ENCODE measurements at regions not wholly inside any gene's neighbourhood (a gene's known extent, or its start where the extent isn't known, plus 50 kb on each side); places are given as distances from the start of the nearest gene placed in this dataset.

DNA sequence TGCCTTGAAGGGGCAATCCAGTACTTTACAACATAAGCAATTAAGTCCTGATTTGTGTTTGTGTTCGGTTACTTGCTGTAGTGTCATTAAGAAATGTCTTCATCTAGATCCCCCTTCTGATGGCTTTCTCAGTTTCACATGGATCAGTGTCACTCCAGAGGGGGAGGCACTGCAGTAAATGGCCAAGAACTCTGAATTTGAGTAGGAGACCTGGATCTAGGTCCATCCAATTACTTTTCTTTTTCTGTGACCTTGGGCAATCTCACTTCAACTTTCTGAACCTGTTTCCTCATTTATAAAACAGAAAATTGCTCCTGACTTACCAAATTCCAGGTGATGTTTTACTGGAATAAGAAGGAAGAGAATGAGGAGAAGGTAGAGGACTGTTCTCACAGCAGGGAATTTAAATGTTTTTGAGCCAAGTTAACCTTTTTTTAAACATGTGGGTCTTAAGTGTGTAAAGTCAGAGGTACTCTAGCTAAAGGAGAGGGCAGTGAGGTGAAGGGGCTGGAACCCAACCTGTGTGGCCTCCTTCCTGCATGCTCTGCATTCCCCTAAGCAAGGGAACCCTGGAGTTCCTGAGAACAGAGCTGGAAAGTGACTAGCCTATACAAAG, 285.5 kb downstream of the HACE1 start:
- ATAC-seq (no peak), DNase-seq (no peak)

DNA sequence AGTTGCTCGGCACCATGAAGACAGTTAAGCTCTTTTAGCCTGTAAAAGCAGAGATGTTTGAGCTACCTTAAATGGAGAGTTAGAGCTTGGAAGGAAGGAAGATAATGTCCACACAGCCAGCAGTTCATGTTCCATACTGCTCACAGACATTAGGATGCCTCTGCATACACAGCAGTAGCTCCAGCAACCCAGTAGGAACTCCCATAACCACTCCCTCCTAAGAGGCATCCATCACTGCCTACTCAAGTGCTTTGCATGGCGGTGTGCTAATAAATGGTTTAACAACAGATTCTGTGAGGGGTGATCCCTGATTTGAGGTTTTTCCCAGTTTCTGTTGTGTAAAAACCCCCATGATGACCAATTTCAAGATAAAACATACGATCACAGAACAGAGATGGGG, 286.4 kb downstream of the HACE1 start:
- DNase-seq = no peak
- ATAC-seq = no peak

DNA sequence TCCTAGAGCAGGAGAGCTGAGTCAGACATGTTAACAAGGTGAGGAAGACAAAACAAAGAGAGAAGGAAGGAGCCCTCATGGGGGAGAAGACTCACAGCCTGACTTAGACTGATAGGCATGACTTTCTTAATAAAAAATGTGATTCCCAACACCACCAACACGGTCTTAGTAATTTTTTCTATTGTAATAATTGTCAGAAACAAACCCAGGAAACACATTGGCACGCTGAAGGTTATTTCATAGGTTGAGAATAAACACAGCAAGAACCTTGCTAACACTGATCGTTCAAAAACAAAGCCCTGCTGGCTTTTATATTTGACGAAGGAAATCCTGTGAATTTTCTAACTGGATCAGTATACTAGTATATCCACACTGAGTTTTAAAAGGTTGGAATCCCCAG, 286.8 kb downstream of the HACE1 start:
- DNase-seq = no peak

DNA sequence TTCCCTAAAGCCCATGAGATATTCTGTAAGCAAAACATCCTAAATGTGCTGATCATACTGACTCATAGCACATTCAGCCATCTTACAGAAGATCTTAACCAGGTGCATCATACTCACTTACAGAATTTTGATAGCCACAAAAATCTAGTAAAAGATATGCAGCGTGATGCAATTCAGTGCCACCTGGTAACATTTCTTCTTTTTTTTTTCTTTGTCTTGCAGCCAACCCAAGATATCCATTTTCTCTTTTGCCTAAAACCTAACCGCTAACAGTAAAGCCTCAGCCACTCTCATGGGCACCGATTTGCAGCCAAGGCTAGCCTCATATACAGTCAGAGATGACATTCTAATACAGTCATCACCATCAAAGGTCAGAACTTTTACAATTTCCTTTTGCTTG, 293.3 kb downstream of the HACE1 start:
- no peak for ATAC-seq
- DNase-seq = no peak

More for the DNA sequence above, 286.8 kb downstream of the HACE1 start:
- no peak for ATAC-seq

DNA sequence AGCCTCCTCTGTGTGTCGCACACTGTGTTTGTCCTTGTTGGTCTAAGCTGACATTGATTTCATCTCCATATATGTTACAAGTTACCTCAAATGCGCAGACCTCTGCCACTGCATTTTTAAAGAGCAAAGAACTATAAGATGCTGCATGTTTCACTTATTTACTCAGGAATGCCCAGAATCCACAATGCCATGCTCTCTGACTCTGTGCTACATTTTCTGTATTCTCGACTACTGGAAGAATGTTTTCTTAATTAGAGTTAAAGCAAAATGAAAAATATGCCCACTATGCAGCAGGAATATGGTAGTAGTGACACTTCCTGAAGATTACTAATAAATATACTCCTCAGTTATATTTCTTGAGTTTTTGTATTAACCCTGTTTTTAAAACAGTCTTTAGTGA, 296.4 kb downstream of the HACE1 start:
- DNase-seq (no peak), ATAC-seq (no peak)

DNA sequence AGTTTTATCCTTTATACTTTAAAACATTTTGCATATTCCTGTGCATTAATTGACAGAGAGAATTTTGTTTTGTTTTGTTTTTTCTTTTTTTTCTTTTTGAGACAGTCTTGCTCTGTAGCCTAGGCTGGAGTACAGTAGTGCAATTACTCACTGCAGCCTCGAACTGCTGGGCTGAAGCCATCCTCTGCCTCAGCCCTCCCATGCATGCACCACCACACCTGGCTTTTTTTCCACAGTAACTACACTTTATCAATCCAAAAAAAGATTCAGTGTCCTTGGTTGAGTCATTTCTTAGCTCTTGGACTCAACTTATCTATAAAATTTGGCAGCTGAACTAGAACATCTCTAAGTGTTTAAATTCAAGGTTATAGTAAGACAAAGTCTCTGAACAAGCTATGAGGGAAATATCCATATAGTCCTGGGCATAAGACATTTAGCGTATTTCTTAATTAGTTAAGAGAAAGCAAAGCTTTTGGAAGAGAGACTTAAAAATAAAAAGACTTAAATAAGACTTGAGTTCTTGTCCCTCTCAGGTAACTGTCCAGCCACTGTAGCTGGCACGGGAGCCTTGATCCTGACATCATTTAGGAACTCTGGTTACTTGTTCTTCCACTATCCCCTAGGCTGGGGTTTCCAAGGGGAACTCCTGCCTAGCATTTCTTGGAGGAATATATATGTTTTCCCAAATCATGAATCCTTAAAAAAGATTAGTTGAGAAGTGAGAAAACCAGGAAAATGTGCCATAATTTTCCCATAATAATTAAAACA, 300.1 kb downstream of the HACE1 start:
- DNase-seq (no peak), ATAC-seq (no peak)

DNA sequence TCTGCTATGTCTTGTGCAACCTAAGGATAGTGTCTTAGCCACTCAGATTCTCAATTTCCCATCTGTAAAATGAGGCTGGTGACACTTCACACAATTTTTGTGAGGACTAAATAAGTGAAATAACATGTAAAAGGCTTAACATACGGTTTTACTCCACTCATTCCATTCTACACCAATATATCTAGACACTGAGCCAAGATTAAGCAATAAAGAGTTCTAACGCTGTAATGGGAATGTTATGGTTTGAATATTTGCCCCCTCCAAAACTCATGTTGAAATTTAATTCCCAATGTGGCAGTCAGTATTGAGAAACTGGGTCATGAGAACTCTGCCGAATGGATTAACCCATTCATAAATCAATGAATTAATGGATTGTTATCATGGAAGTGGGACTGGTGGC, 301.0 kb downstream of the HACE1 start:
- ATAC-seq (no peak), DNase-seq (no peak)

DNA sequence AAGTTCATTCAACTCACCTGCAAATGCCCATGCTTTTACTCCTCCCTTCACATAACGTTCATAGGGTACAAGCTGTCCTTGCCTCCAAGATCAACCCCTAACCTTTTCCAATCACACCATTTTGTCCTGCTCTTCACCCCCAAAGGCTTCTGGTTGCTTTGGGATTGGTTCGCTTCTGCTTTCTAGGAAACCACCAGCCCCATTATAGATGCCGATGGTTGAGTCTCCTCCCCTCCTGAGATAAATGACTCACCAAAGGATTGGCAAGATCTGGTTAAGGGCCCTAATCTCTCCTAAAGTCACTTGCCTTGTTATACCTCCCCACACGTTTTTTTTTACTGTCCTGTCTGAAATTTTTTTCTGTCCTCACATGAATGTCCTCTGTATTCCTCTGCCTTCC, 311.4 kb downstream of the HACE1 start:
- no peak for ATAC-seq
- no peak for DNase-seq

DNA sequence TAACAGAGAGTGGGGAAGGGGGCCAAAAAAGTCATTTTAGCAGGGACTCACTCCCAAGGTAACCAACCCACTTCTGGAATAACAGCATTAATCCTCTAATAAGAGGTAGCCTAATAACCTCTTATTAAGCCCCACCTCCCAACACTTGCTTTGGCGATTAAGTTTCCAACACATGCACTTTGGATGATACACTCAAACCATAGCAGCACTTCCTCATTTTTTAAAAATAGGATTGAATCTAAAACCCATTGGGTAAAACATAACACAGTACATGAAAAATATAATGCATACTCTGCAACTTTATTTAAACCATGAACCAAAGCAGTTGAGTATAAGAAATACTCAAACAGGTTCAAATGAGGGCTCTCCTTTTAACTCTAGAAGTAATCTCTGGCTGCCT, 318.3 kb downstream of the HACE1 start:
- no peak for ATAC-seq

DNA sequence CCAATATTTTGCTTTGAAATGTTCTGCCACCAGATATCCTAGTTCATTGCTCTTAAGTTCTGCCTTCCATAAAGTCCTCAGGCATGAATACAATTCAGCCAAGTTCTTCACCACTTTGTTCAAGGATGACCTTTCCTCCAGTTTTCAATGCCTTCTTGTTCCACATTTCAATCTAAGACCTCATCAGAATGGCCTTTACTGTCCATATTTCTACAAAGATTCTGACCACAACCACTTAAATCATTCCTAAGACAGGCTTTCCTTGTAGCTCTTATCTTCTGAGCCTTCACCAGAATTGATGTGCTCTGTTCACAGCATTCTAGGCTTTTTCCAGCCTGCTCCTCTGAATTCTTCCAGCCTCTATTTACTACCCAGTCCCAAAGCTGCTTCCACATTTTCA, 319.0 kb downstream of the HACE1 start:
- ATAC-seq = no peak
- DNase-seq = no peak

More for the DNA sequence above, 318.3 kb downstream of the HACE1 start:
- DNase-seq = no peak

DNA sequence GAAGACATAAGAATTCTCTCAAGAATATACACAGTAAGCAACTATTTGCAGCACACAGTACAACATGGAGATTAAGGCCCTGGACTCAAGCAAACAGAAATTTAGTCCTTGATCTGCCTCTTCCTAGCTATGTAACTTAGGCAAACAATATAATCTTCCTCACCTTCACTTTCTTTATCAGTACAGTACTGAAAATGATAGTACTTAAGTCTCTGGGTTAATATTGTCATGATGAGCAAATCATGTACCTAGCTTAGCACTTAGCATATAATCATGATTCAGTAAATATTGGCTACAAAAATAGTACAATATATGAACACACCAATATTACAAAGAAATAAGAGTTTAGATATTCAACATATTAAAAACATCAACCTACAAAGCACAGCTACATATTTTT, 320.5 kb downstream of the HACE1 start:
- ATAC-seq (no peak), DNase-seq (no peak)

DNA sequence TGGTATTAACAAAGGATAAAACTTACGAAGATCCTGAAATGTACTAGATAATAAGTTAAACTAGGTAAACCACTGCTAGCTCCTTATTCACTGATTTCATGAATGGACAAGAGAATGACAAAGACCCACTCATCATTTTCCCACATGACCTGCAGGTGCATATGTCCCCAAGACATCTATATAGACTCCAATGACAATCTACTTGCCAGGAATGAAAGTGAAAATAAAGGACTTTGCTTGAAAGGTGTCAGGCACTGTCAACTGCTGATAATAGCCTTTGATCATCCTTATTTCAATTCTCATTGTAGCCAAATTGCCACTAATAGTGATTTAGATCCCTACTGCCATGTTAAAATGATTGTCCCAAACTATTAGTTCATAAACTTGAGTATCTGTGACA, 321.8 kb downstream of the HACE1 start:
- ATAC-seq (no peak), DNase-seq (no peak)

DNA sequence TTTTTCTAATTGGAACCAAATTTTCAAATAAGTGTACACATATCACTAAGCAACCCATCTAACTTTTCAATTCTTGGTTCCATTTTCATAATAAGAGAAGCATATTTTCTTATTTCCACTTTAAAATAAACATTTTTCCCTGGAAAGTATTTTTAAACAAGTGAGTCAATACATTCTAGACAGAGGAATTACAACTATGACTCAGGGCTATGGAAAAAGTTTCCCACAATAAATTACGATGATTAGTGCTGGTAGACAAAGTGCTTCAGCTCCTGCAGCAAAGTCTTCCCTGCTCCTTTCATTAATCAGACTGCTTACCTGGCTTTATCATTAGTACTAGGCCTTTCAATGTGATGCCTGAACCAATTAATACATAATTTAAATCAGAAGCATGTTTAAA, 322.5 kb downstream of the HACE1 start:
- no peak for DNase-seq
- no peak for ATAC-seq

DNA sequence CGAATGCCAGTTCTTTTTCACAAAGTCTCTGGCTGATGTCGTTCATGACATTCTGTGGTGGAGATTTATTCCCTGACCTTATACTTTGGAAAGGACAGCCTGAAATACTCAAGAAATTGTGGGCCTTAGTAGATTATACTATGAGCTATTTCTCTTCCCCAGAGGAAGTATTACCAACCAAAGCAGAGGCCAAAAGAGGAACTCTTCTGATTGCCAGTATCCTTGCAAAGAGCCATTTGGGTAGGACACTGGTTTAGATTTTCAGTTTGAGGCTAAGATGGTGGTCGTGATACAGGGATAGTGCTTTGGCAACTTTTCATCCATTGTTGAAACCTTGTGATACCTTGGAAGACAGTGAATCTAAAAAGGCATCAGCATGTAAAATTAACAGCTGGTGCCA, 327.3 kb downstream of the HACE1 start:
- ATAC-seq (no peak), DNase-seq (no peak)

DNA sequence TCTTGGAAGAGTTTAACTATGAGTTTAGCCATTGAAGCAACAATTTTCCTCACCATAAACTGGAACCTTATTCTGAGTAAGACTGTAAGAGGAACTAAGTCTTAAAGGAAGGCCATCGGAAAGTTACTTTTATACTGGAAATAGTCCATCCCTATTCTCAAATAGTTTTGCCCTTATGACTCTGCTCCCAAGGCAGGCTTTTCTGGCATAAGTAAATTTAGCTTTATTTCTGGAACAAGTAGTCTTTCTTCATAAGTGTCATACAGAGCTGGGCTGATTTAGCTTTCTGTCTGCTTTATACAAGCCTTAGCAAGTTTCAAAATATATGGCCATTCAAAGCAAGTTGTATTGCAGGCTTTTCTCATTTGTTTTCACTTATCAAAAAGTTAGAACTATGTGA, 328.1 kb downstream of the HACE1 start:
- DNase-seq (no peak), ATAC-seq (no peak)

DNA sequence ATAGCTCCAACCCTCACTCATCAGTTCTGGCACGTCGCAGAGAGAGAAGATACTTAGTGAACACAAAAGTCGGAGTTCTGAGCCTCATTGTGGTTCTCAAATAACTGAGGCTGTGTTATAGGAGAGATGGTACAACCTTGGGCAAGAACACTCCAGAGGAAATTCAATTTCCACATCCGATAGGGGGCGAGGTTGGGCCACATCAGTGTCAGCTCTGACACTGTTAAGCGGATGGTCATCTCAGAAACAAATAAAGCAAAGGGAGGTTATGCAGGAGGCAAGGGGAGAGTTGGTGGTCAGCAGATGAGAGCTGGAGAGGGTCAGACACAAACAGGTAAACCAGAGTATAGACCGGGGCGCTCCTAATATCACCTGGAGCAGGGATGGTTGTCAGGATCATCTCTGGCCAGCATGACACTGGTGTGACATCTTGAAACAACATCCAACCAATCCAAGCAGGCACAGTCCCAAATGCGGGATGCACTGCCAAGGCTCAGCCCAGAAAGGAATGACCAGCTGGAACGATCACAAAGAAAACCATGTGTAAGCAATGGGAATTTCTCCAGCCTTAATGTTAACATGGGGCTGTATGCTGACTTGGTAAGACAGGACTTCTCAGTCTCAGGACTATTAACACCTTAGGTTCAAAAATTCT, 331.8 kb downstream of the HACE1 start:
- DNase-seq (peak; percentile 4), ATAC-seq (no peak)

DNA sequence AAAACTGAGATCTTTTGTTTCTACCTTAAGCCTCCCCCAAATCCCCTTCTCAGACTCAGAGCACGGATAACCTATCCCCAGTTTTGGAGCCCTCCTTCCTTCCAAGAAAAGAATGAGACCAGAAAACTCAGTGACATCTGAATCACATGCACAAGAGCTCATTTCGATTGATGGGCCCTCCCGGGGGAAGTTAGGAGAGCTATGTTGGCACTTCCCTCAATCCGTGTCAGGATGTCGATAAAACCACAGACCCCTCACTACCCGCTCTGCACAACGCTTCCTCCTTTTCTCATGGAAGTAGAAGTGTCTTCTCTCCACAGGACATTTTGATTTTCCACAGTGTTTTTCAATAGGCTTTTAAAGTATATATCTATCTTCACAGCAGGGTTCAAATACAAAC, 332.4 kb downstream of the HACE1 start:
- DNase-seq = no peak
- no peak for ATAC-seq

DNA sequence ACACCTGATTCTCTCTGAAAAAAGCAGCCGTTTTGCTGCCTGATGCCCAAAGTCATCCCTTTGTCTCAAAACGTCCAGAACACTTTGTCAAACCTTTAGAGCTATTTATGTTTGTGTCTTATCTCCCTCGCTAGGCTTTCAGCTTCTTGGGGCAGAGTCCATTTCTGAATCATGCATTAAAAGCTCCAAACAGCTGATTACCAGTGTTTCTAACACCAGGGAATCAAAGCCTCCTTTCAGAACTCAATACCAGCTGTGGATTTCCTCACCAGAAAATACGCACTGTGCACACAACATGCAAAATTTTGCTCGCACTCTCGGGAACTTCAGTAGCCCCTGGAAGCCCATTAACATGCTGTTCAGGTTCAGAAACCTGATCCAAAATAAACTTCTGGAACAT, 333.3 kb downstream of the HACE1 start:
- DNase-seq = no peak
- ATAC-seq = no peak

DNA sequence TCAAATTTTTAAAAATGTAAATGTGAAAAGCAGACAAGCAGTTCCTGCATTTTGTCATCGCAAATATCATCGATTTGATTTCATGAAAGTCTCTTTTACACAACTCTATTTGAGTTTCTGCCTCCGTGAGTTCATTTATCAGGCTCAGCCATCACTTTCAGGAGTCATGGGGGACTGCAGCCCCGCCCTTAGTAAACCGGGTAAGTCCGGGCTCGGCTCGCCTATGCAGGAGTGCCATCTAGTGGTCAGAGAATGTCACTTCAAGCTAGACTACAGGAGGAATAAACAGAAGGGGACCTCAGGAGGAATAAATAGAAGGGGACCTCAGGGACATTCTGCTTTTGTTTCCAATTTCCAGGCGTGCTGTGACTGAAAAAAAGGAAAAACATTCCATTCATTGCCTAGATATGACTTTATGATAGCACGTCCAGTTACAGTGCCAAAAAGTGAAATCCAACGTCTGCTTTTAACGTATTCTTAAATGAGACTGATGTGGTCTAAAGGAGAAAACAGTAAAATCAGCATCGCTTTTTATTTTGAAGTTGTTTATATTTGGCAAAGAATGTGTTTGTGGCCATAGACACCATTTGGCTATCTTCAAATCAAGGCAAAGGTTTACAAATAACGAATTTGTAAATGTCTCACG, 333.9 kb downstream of the HACE1 start:
- DNase-seq (peak; percentile 66), ATAC-seq (peak; percentile 87)

DNA sequence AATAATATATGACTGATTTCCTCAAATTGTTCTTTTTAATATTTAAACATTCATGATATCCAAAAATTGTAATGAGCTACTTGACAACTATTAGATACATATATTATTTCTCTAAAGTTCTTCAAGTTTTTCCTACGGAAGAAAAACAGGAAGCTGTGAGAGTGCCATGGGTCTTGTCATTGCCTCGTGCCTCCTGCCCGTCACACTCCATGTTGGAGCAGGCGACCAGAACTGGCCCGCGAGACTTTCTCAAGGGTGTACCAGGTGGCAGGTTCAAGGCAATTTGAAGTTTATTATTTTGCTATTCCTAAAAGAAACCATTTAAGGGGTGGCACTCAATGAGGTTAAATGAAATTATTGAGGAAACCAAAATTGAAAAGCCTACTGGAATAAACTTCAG, 337.2 kb downstream of the HACE1 start:
- ATAC-seq (no peak), DNase-seq (no peak)

DNA sequence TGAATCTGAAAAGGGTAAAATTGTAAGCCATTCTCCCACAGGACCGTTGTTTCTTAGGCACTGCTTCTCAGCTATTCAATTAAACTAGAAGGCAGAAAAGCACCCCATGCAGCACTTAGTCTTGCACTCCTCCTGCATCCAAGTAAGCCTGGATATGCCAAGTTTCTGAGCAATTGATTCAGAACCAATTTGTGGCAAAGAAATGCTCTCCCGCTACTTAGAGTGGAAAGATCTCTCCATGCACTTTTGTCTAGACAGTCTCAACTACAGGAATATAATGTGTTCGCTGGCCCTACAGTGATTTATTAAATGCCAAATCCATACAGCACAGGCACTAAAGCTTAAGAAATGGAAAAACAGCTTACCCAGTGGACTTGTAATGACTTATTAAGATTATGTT, 338.5 kb downstream of the HACE1 start:
- ATAC-seq = no peak
- no peak for DNase-seq

DNA sequence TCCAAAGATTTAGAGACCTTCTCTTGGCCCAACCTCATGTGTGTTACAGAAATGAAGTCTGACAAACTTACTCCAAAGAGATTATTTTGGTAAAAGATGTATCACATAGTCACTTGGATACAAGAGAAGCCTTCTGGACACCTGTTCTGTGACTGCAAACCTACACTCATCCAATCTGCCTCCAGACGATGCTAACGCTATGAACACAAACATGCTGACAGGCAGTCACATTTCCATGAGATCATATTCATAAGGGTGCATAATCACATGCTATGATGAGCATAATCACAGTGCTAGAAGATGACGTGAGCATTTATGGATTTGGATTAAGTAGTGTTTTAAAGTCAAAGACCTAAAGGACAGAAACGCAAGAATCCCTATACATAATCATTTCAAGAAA, 340.2 kb downstream of the HACE1 start:
- DNase-seq = no peak

DNA sequence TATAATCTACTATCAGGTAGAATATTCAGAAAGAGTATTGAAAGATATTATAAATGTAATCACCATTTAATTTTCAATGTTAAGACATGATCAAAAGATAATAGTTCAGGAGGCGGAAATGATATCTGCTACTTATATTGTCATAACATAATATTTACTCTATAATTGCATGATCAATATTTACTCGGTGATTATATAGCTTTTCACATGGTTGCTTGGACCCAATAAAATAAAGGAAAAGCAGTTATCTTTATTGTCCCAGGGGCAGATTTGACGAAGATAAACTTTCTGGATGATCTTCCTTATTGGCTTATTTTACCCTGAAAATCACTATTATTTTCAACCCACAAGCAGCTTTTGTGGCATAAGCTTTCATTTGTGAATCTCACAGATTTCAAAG, 350.4 kb downstream of the HACE1 start:
- DNase-seq (no peak), ATAC-seq (no peak)

More for the DNA sequence above, 340.2 kb downstream of the HACE1 start:
- ATAC-seq = no peak

Data from stimulated activated naive CD8-positive, alpha-beta T cell treated with anti-CD3 and anti-CD28 coated beads, Interleukin-15, Interleukin-2, amounts not matched to agents 100 U/mL and 50 U/mL, for 24 hours (primary cell).